ENCODE measurements at regions not wholly inside any gene's neighbourhood (a gene's known extent, or its start where the extent isn't known, plus 50 kb on each side); places are given as distances from the start of the nearest gene placed in this dataset.

- no peaks in the 10 kb centered on the region for H3K27me3 ChIP-seq
- H3K4me1 ChIP-seq, result no peaks in the 10 kb centered on the region
- no peak overlapping the region for H3K4me3 ChIP-seq
- ATAC-seq (no peak), DNase-seq (no peak)
- intact Hi-C loops (cut with DNase I), result no loop called here
- no peaks in the 10 kb centered on the region for H3K36me3 ChIP-seq
- H3K9me3 ChIP-seq, result no peaks in the 10 kb centered on the region
- no peak overlapping the region for H3K27ac ChIP-seq
- no peak for TF ChIP-seq CTCF (IDR thresholded peaks at IDR 0.05)
Observed at GRCh38 chr4:12296366-12296765, 867.7 kb upstream of the HS3ST1 start.

DNA sequence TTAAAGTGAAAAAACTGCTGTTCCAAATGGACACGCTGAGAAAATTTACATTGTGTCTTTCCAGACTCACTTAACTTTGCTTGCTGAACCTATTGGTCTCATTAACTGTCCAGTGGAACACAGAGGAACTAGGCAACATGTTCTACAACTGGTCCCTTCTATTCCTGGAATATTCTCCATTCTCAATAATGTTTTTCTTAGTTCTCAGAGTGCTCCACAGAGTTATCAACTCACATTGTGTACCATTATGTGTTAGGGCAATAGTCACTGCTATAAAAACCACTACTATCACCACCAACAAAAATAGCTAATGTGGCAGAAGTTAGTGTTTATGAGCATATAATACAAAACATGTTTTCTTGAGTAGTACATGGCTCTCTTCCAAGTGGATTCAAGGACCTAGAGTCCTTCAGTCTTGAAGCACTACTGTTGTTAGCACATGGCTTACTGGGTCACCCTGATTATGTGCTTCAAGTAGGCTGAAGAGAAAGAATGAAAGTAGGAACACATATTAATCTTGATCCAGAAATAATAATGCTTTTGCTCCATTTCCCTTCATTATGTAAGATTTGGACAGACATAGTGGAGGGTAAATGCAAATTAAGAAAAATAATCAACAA, 865.3 kb upstream of the HS3ST1 start:
- intact Hi-C loops (cut with DNase I), result no loop called here
- Histone ChIP-seq H3K4me3 (no peak overlapping the region), H3K9me3 (no peaks in the 10 kb centered on the region), H3K4me1 (no peaks in the 10 kb centered on the region), H3K36me3 (no peaks in the 10 kb centered on the region), H3K27me3 (no peaks in the 10 kb centered on the region), H3K27ac (no peak overlapping the region)
- ATAC-seq (peak; percentile 66), DNase-seq (no peak)
- TF ChIP-seq CTCF (IDR thresholded peaks at IDR 0.05), result no peak

- no peak for TF ChIP-seq CTCF (IDR thresholded peaks at IDR 0.05)
- intact Hi-C loops (cut with DNase I), result no loop called here
- Histone ChIP-seq H3K9me3 (peaks cover 1% of the 10 kb centered on the region), H3K36me3 (no peaks in the 10 kb centered on the region), H3K4me3 (no peak overlapping the region), H3K4me1 (no peaks in the 10 kb centered on the region), H3K27ac (no peak overlapping the region), H3K27me3 (no peaks in the 10 kb centered on the region)
- no peak for DNase-seq
- ATAC-seq, result no peak
Observed at GRCh38 chr4:12286351-12286750, 857.7 kb upstream of the HS3ST1 start.

DNA sequence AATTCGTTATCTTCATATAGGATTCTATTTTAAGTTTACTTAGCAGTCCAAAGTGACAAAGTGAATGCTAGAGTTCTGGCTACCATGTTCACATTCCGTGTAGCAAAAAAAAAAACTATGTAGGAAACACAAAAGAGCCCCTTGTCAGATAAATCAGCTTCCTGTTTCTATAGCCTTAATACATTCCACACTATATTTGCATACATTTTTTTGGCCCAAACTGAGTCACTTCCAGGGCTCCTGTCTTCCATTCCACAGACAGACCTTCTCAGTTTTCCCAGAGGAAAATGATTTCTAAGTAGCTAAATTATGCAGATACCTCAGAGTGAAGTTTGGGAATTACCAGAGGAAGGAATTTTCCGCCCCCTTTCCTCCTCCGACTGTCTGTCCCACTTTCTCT, 841.9 kb upstream of the HS3ST1 start:
- TF ChIP-seq CTCF (IDR thresholded peaks at IDR 0.05), result no peak
- intact Hi-C loops (cut with DNase I), result no loop called here
- Histone ChIP-seq H3K36me3 (no peaks in the 10 kb centered on the region), H3K27me3 (no peaks in the 10 kb centered on the region), H3K27ac (no peak overlapping the region), H3K4me1 (no peaks in the 10 kb centered on the region), H3K9me3 (no peaks in the 10 kb centered on the region), H3K4me3 (no peak overlapping the region)
- ATAC-seq (no peak), DNase-seq (no peak)

GRCh38 chr4:12265554-12265953, 836.9 kb upstream of the HS3ST1 start:
- DNase-seq, result no peak
- ATAC-seq, result no peak
- Histone ChIP-seq H3K27me3 (no peaks in the 10 kb centered on the region), H3K4me3 (no peak overlapping the region), H3K4me1 (no peaks in the 10 kb centered on the region), H3K36me3 (no peaks in the 10 kb centered on the region), H3K27ac (no peak overlapping the region), H3K9me3 (no peaks in the 10 kb centered on the region)
- no peak for TF ChIP-seq CTCF (IDR thresholded peaks at IDR 0.05)
- intact Hi-C loops (cut with DNase I), result no loop called here

DNA sequence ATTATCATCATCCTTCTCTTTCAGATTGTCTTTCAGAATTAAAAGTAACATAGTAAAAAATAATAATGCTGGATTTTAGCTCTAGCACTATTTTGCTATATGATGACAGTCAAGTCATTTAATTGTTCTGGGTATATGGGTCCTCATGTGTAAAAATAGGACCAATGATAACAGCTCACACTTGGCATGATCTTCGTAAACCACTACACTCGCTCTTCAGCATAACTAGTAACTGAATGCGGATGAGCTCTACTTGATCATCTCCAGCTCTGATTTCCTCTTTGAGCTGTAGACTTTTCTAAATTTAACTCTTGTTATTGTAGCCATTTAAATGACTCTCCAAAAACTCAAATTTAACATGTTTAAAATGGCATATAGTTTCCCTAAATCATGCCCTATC, 831.8 kb upstream of the HS3ST1 start:
- H3K4me1 ChIP-seq, result no peaks in the 10 kb centered on the region
- no peak for TF ChIP-seq CTCF (IDR thresholded peaks at IDR 0.05)
- H3K4me3 ChIP-seq, result no peak overlapping the region
- H3K27ac ChIP-seq, result no peak overlapping the region
- H3K27me3 ChIP-seq, result no peaks in the 10 kb centered on the region
- ATAC-seq (no peak), DNase-seq (no peak)
- no peaks in the 10 kb centered on the region for H3K9me3 ChIP-seq
- H3K36me3 ChIP-seq, result no peaks in the 10 kb centered on the region
- intact Hi-C loops (cut with DNase I), result no loop called here

All from upper lobe of right lung (tissue), 1 donor.